ENCODE measurements at regions not wholly inside any gene's neighbourhood (a gene's known extent, or its start where the extent isn't known, plus 50 kb on each side); places are given as distances from the start of the nearest gene placed in this dataset.

DNA sequence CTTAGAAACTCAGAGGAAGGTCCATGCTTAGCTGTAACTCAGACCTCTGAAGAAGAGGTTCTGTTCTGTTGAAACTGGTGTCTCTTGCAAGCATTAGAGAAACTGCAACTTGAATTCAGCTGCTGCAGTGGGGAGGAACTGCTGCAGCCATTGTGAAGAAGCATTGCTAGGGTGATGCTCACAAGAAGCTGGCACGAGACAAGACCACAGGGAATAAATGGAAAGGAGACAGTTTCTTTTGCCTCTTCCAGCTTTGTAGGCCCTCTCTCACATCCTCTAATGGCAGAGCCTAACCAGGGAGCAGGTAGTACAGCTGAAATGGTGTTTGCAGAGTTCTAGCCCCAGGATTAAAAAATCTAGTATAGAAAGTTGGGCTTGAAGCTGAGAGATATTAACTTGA is 148.0 kb upstream of the DMAC1 start:
- DNase-seq (ENCODE audit: low read depth, low spot score), result no peak

DNA sequence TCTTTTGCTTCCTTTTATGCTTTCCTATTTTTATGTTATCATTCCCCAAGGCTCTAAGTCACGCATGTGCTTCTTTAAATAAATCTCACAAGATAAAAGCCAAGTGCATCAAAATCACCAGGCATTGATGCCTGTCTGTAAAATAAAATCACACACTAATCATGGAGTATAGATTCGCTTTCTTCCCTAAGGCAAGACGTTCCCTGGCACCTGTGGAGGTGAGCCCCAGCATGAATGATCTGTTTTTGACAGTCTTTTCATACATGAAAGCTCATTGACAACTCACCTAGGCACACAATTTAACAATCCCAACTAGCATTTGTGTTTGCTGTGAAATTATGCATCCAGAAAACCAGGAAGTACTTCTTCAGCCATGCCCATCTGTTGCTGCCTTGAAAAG is 146.9 kb upstream of the DMAC1 start:
- DNase-seq (ENCODE audit: low read depth, low spot score), result no peak

DNA sequence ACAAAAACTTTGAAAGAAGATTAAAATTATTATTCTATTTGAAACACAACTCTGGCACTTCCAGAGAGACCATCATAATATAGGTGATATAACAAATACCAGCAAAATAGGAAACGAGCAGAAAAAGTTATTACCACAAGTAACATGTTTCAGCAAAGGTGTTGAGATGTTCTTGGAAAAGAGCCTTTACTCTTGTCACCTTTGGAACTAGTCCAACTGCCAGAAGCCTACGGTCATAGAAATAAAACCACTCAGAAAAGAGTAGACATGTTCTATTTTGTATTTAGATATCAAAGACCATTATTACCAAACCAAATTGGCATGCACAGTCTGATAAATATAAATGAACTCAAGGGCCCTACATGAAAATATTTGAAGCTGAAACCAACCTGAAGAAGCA is 145.0 kb upstream of the DMAC1 start:
- no peak for DNase-seq (ENCODE audit: low read depth, low spot score)

DNA sequence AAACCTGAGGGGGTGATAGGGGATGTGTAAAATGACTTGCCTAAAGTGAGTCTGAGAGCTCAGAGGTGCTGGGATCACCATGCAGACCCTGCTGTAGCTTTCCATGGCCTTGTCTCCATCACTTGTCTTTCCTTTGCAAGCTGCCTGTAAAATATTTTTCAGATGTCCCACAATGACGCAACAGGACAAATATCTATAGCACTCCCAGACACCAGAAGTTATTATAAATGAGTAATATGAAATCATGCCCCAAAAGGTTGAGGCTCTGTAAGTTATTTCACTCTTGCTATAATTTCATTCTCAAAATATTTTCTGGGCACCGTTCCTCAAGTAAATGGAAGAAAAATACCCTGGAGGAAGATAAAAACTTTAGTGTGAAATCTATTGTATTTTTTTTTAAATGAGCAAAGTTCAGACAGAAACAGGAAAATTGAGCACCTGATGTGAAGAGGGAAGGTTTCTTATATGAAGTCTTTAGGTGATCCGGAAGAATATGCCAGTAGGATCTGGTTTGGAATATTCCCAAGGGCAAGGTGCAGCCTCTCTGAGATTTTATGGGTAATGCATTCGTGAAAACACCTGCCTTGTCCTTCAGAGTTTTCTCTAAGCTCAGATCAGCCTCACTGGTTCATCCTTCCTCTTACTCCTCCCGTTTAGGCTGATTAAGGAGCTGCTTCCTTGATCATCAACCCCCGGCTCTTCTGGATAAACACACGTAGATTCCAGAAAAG is 138.3 kb upstream of the DMAC1 start:
- no peak for DNase-seq (ENCODE audit: low read depth, low spot score)

DNA sequence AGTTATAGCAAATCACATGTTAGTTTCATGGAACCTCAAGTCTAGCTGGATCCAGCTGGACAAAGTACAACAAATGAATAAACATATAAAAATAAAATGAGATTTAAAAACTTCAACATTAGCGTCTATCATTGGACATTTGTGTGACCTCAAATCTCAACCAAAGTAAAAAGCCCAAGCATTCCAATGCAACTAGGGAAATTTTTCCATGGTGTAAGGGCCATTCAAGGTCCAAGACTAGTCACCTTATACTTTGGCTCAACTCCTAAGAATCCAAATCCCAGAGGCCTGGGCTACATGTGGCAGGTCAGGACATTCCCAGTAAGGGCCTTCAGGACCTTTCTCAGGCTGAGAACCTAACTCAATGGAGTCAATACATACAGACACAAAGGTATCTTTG is 137.4 kb upstream of the DMAC1 start:
- no peak for DNase-seq (ENCODE audit: low read depth, low spot score)

DNA sequence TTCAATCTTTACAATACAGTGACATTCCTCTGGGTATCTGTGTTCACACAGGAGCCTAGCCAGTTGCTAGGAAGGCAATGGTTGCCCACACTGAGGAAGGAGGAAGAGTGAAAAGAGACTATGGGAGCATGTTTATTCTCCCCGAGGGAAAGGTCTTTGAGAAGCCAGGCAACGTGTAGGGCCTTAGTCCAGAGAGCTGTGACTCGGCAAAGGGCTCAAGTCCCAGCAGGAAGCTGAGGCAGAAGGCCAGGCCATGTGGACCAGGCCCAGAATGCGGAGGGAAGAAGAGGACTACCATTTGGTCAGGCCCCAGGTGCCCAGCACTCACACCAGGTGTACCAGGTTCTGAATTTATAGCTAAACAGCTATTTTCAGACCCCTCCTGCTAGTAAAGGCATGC is 136.6 kb upstream of the DMAC1 start:
- DNase-seq (ENCODE audit: low read depth, low spot score), result no peak

DNA sequence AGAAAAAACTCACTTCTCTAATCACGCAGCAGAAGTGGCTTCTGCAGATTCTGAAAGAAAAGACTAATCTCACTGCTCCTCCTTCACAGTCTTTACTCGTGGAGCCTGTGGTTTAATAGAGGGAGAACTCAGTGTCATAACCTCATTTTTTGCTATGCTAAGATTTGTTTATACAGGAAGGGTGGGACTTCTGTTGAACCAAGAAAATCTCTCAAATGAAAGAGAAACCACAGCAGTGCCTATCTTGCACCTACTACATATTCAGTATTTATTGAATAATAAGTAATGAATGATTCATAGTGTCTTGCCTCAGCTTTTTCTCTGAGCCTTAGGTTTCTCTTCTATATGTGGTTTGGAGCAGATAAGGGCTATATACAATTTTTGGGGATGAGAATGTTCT is 136.1 kb upstream of the DMAC1 start:
- DNase-seq (ENCODE audit: low read depth, low spot score), result no peak

DNA sequence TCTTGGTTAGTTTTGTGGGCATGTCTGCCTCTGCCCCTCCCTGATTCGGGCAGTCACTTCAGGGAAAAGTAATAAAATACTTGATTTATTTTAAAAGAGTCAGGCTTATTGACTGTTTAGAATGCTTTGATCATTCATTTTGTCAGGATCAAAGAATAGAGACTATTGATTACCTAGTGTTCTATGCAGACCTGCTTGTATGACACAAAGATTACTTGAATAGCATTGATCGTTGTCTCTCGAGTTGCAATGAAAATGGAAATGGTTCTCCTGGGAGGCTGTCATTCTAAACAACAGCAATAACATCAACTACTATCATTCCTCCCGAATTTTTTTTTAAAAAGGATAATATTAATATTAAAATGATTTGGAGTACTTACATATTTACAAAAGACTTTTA is 133.2 kb upstream of the DMAC1 start:
- DNase-seq (ENCODE audit: low read depth, low spot score), result no peak

DNA sequence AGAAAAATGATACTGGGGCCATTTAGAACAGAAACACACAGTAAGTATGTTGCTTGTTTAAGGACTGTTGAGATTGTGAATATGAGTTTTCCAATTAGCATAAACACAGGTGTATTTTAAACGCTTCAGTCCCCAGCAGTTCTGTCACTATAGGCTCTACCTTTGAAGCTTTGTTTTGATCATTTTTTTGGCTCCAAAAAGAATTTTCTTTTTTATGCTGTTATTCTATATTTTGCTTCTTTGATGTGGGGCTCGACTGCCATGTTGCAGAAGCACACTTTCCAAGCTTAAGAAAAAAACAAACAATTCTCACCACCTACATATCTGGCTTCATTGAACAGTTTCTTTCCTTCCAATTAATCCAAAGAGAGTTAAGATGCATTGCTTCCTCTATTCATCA is 131.0 kb upstream of the DMAC1 start:
- DNase-seq (ENCODE audit: low read depth, low spot score), result no peak

DNA sequence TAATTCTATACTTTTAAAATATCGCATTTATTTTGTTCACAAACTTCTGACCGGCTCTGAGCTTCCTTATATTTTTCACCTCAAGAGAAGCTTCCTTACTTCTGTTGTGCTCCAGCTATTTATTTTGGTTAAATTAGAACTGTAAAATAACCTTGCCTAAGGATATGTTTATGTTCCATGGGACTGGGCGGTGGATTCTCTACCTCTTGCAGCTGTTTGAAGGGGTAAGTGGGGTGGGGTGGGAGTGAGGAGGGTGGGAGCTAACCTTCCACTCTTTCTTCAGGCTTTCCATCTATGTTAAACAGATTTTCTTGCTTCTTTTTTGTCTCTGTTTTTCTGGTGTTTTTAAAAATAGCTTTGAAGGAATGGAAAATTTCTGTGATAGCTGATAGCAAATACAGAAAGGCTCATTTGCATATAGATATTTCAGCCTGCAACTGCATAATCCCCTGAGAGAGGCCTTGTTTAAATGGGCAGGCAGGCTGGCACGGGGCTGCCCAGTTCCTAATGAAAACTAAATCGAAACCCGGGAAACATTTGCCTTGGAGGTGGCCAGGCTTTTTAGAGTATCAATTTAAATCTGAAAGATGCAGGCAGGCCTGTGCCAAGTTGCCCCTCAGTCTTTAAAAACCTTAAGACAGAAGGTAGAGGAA is 122.1 kb upstream of the DMAC1 start:
- no peak for DNase-seq (ENCODE audit: low read depth, low spot score)

DNA sequence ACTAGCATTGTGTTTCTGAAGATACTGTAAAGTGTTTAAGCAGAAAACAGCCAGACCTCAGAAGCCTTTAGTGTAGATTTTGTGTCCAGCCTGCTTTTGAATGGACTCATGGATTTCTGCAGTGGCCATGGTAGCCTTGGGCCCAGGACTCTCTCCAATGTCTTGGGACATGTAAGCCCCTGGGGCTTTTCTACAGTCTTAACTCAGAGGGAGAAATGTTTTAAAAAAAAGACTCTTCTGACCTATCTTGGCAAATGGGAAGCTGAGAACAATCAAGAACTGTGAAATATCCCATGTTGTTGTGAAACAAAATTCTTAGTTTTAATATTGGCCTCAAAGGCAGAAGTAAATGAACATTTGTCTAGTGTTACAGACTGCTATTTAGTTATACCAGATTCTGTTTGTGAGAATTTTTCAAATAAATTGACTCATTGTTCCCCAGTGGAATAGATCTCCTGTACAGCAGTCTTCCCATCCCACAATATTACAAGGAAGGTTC is 112.5 kb upstream of the DMAC1 start:
- no peak for DNase-seq (ENCODE audit: low read depth, low spot score)

DNA sequence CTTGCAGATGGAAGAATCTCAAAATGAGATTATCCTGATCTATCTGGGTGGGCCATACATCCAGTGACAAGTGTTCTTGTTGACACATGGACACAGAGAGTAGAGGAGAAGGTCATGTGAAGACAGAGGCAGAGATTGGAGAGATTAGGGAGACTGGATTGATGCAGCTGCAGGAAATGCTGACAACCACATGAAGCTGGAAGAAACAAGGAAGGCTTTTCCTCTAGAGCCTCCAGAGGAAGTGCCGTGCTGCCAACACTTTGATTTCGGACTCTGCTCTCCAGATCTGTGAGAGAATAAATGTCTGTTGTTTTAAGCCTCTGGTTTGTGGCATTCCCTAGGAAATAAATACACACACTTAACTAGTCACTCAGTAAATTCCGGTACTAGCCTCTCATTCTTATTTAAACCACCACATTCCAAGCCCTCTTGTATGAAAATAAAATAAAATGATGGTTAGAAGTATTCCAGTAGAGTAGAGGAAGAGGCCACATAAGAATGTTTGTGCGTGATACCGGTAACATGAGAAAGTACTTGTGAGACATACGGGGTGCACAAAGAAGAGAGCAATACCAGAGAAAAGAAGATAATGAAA is 110.9 kb upstream of the DMAC1 start:
- no peak for DNase-seq (ENCODE audit: low read depth, low spot score)

DNA sequence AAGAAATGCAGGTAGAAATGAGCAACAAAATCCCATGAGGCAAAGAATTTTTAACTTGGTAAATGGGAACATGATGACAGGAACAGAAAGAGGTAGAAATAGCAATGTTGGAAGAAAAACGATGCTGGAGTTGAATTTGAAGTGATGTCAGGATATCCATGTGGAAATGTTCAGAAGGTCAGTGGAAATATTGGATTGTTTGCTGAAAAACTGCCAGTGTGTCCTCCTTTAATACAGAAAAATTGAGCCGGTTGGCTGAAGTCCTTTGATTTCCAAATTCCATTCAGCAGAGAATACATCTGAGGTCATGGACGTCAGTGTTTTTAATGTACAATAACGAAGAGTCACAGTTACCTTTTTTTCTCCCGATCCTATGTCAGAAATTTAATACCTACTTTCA is 110.0 kb upstream of the DMAC1 start:
- no peak for DNase-seq (ENCODE audit: low read depth, low spot score)

DNA sequence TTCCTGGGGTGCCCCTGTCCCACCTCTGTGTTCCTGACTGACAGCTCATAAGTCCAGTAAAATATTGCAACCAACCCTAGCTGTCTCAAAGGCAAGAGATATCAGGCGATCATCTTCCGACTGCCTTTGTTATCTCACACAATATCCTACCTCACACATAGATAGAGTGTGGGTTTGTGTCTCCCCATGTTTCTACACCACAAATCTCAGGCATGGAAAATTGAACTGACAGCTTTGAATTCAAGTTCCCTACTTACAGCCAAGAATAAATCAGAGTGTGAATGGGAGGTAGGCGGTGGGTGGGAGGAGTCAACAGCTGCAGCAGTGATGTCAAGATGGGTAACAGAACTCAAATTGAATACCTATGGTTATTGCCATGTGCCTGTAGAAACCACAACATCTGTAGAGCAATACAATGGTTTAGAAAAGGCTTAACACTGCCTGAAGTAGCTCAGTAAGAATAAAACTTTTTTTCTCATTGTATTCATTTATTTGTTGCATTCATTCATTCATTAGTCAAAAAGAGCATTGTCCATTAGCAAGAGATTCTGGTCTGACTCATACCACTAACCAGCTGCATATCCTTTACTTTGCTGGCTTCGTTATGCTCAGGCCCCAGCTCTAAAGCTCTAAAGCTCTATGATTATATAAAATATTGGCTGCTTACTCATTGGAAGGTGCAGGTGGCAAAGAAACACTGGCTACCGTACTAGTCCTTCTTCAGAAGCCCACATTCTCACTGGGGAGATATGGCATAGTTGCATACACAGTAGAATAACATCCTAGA is 108.2 kb upstream of the DMAC1 start:
- DNase-seq (ENCODE audit: low read depth, low spot score), result no peak

DNA sequence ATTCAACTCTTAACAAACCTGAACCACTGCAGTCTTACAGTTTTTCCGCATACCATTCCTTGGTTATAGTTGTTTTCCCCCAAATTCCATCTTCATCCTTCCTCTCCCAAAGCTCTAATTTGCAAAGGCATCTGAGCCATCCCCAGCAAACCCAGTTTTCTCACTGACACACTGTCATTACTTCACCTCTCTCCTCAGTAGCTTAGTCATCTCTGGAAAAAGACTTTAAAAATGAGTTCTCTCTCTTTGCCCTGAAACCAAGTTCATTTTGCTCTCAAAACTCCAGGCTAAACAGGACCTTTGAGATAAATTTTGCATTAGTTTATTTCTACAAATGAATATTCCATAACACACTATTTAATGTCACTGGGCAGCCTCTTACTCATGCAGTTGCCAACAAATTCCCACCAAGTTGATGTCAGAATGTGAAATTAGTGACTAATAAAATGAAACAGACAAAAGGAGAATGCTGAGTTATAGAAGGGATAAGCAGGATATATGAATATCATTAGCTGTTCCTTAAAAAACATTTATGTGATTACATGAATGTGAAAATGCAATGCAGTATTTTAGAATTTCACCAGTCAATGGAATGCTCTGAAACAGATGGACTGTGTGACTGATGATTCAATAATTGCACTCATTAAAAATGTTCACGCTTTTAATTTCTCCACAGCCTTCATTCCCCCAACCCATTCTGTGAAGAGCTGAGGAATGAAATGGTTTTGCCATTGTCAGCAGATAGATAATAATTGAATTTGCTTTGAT is 107.4 kb upstream of the DMAC1 start:
- DNase-seq (ENCODE audit: low read depth, low spot score), result no peak

DNA sequence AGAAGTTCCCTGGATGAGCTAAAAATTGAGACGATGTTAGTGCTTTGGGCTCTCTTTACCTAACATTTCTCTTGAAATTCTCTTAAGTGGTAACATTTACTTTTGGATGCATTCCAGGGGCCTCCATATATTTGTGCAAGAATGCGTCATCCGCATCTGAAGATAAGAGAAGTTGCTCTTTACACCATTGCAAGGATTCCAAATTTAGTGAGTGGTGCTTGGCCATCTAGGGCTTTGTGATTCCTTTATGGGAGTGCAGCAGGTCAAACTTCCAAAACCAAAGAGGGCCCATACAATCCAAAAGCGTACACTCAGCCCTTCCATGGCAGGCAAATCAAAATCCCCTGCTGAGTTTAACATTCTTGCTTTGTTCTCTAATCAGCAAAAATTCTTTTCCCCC is 102.0 kb upstream of the DMAC1 start:
- DNase-seq (ENCODE audit: low read depth, low spot score), result peak; percentile 8

DNA sequence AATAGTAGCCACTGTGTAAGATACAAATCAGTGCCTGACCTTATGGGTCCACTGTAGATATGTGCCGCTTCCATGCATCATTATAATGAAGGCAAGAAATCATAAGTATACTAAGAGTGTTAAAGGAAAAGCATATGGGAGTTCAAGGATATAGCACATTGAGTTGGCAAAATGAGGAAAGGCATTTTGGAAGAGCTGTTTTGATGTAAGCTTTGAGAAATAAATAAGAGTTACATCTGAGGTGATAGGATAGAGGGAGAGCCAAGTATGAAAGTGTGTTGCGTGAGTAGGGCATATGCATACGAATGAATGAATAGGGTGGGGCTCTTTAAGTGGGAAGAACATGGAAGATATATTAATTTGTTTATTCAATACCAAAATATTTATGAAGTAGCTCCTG is 101.0 kb upstream of the DMAC1 start:
- DNase-seq (ENCODE audit: low read depth, low spot score), result no peak

DNA sequence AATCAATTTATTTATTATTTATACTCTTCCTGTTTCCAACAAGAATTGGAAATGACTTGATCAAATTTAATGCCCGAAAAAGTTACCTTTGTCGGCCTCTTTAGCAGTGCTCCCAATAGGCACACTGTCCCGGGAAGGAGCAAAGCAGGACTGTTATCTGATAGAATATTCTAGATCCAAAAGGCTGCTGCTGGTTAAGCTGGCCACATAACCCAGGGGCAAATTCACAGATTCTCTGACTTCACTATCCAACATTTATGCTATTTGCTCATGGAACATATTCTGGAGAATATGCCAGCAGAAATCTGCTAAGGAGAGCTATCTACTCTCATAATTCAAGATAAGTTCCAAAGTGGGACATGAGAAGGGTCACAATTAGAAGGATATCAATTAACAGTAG is 100.2 kb upstream of the DMAC1 start:
- no peak for DNase-seq (ENCODE audit: low read depth, low spot score)

DNA sequence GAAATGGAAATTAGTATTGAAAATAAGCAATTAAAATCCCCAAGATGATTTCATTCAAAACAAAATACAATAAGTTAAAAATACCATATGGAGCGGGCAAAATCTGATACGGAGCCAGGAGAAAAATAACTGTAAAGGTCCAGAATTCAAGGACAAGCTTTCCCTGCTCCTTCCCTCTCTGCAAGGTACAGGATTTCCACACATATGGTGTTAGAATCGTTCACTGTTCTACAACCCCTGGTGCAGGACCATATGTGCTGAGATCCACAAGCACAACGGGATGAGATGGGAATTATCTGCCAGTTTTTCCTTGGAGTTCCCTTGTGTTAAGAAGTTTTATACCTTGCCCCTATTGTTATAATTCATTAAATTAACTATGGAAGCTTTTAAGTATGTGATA is 94.7 kb upstream of the DMAC1 start:
- DNase-seq (ENCODE audit: low read depth, low spot score), result no peak

DNA sequence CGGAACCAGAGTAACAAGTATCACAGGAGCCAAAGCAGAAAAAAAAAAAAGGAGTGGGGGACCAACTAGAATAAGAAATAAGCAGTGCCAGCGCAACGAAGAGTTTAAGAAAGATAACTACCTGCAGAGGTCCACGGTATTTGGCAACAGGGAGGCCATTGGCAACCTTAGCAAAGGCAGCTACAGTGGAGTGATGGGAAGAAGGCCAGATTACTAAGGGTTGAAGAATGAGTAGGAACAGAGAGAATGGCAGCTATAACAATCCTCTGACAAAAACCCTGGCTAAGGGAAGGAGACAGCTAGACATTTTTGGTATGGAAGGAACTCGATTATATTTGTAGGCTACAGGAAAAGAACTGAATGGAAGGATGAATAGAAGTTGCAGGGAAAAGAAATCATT is 93.4 kb upstream of the DMAC1 start:
- no peak for DNase-seq (ENCODE audit: low read depth, low spot score)

DNA sequence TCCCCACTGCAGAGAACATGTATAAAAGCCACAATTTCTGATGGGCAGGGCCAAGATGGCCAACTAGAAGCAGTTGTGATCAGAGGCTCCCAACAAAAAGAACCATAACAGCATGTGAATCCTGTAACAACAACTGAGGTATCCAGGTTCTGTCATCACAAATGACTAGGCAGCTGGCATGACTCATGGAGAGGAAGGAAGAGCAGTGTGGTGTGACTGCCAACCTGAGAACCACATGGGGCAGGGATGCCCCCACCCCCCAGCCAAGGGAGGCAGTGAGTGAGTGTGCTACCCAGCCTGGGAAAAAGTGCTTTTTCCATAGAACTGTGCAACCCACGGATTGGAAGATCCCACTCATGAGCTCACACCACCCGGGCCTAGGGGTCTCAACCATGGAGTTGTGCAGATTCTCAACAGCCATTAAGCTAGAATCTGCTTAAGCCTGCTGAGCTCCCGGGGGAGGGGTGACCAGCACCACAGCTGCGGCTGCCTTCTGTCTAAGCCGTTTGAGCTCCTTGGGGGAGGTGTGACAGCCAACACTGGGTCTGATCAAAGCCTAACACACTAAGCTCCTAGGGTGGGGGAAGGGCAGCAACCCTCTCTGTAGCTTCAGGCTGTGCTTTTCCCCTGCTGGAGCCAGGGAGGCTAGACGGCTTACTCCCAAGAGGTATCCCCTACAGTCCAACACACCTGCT is 80.1 kb upstream of the DMAC1 start:
- DNase-seq (ENCODE audit: low read depth, low spot score), result peak; percentile 87
